ENCODE measurements at regions not wholly inside any gene's neighbourhood (a gene's known extent, or its start where the extent isn't known, plus 50 kb on each side); places are given as distances from the start of the nearest gene placed in this dataset.

DNA sequence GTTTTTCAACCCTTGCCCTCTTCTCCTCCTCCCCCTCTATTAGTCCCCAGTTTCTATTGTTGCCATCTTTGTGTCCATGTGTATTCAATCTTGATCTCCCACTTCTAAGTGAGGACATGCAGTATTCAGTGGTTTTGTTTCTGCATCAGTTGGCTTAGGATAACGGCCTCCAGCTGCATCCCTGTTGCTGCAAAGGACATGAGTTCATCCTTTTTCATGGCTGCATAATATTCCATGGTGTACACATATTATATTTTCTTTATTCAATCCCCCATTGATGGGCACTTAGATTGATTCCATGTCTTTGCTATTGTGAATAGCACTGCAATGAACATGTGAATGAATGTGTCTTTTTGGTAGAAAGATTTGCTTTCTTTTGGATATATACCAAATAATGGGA, 190.4 kb upstream of the LYZL1 start:
- TF ChIP-seq POLR2A (IDR thresholded peaks at IDR 0.05) (no peak), EP300 (IDR thresholded peaks at IDR 0.05) (no peak)
- TF ChIP-seq, protein P1, sequence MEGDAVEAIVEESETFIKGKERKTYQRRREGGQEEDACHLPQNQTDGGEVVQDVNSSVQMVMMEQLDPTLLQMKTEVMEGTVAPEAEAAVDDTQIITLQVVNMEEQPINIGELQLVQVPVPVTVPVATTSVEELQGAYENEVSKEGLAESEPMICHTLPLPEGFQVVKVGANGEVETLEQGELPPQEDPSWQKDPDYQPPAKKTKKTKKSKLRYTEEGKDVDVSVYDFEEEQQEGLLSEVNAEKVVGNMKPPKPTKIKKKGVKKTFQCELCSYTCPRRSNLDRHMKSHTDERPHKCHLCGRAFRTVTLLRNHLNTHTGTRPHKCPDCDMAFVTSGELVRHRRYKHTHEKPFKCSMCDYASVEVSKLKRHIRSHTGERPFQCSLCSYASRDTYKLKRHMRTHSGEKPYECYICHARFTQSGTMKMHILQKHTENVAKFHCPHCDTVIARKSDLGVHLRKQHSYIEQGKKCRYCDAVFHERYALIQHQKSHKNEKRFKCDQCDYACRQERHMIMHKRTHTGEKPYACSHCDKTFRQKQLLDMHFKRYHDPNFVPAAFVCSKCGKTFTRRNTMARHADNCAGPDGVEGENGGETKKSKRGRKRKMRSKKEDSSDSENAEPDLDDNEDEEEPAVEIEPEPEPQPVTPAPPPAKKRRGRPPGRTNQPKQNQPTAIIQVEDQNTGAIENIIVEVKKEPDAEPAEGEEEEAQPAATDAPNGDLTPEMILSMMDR (IDR thresholded peaks at IDR 0.05): no peak

Data from tibial nerve (tissue), 4 donors.